ENCODE measurements at regions not wholly inside any gene's neighbourhood (a gene's known extent, or its start where the extent isn't known, plus 50 kb on each side); places are given as distances from the start of the nearest gene placed in this dataset.

GRCh38 chr6:166763606-166764472 lies 136.8 kb upstream of the RPS6KA2 start:
- Histone ChIP-seq H3K36me3 (ENCODE audit: control insufficient read depth, insufficient read depth, low read length) (no peaks in the 10 kb centered on the region), H3K4me1 (ENCODE audit: control insufficient read depth, insufficient read depth, low read length, poor library complexity, severe bottlenecking) (peaks cover 13% of the 10 kb centered on the region), H3K27ac (ENCODE audit: low read depth, low read length, severe bottlenecking) (no peak overlapping the region), H3K9me3 (ENCODE audit: control insufficient read depth, low read length) (no peaks in the 10 kb centered on the region), H3K4me3 (ENCODE audit: extremely low read depth, insufficient read depth, low read length, poor library complexity, severe bottlenecking) (no peak overlapping the region)
- WGBS, 2 experiments (ENCODE audit: insufficient coverage in 2 of 2) = 90 to 92% methylated on average over 30 to 37 of the region's 37 CpGs

GRCh38 chr6:166761801-166762200 lies 134.8 kb upstream of the RPS6KA2 start:
- Histone ChIP-seq H3K27ac (ENCODE audit: low read depth, low read length, severe bottlenecking) (no peak overlapping the region), H3K4me1 (ENCODE audit: control insufficient read depth, insufficient read depth, low read length, poor library complexity, severe bottlenecking) (peaks cover 22% of the 10 kb centered on the region), H3K36me3 (ENCODE audit: control insufficient read depth, insufficient read depth, low read length) (no peaks in the 10 kb centered on the region), H3K9me3 (ENCODE audit: control insufficient read depth, low read length) (no peaks in the 10 kb centered on the region), H3K4me3 (ENCODE audit: extremely low read depth, insufficient read depth, low read length, poor library complexity, severe bottlenecking) (no peak overlapping the region)
- 89 to 91% methylated on average over 7 of the region's 9 CpGs for WGBS, 2 experiments (ENCODE audit: insufficient coverage in 2 of 2)

GRCh38 chr6:166760288-166760687 lies 133.2 kb upstream of the RPS6KA2 start:
- Histone ChIP-seq H3K27ac (ENCODE audit: low read depth, low read length, severe bottlenecking) (no peak overlapping the region), H3K9me3 (ENCODE audit: control insufficient read depth, low read length) (no peaks in the 10 kb centered on the region), H3K4me3 (ENCODE audit: extremely low read depth, insufficient read depth, low read length, poor library complexity, severe bottlenecking) (no peak overlapping the region), H3K36me3 (ENCODE audit: control insufficient read depth, insufficient read depth, low read length) (no peaks in the 10 kb centered on the region), H3K4me1 (ENCODE audit: control insufficient read depth, insufficient read depth, low read length, poor library complexity, severe bottlenecking) (peaks cover 19% of the 10 kb centered on the region)
- 82 to 83% methylated on average over 9 of the region's 11 CpGs for WGBS, 2 experiments (ENCODE audit: insufficient coverage in 2 of 2)

GRCh38 chr6:166758136-166758704 lies 131.2 kb upstream of the RPS6KA2 start:
- 86 to 90% methylated on average over 10 to 11 of the region's 15 CpGs for WGBS, 2 experiments (ENCODE audit: insufficient coverage in 2 of 2)
- H3K4me3 ChIP-seq (ENCODE audit: extremely low read depth, insufficient read depth, low read length, poor library complexity, severe bottlenecking) = no peak overlapping the region

GRCh38 chr6:166757232-166758135 lies 130.4 kb upstream of the RPS6KA2 start:
- Histone ChIP-seq H3K4me1 (ENCODE audit: control insufficient read depth, insufficient read depth, low read length, poor library complexity, severe bottlenecking) (peaks cover 19% of the 10 kb centered on the region), H3K36me3 (ENCODE audit: control insufficient read depth, insufficient read depth, low read length) (no peaks in the 10 kb centered on the region), H3K4me3 (ENCODE audit: extremely low read depth, insufficient read depth, low read length, poor library complexity, severe bottlenecking) (no peak overlapping the region), H3K27ac (ENCODE audit: low read depth, low read length, severe bottlenecking) (no peak overlapping the region), H3K9me3 (ENCODE audit: control insufficient read depth, low read length) (no peaks in the 10 kb centered on the region)
- WGBS, 2 experiments (ENCODE audit: insufficient coverage in 2 of 2) = 27 to 37% methylated on average over 19 to 22 of the region's 24 CpGs

More at GRCh38 chr6:166758136-166758704, 131.2 kb upstream of the RPS6KA2 start:
- no peaks in the 10 kb centered on the region for H3K36me3 ChIP-seq (ENCODE audit: control insufficient read depth, insufficient read depth, low read length)
- no peak overlapping the region for H3K27ac ChIP-seq (ENCODE audit: low read depth, low read length, severe bottlenecking)
- no peaks in the 10 kb centered on the region for H3K9me3 ChIP-seq (ENCODE audit: control insufficient read depth, low read length)
- H3K4me1 ChIP-seq (ENCODE audit: control insufficient read depth, insufficient read depth, low read length, poor library complexity, severe bottlenecking) = peaks cover 19% of the 10 kb centered on the region

GRCh38 chr6:166754218-166755030 lies 127.4 kb upstream of the RPS6KA2 start:
- WGBS, 2 experiments (ENCODE audit: insufficient coverage in 2 of 2) = 81 to 88% methylated on average over 8 to 12 of the region's 13 CpGs
- H3K4me3 ChIP-seq (ENCODE audit: extremely low read depth, insufficient read depth, low read length, poor library complexity, severe bottlenecking) = no peak overlapping the region
- H3K27ac ChIP-seq (ENCODE audit: low read depth, low read length, severe bottlenecking) = no peak overlapping the region
- peaks cover 24% of the 10 kb centered on the region for H3K4me1 ChIP-seq (ENCODE audit: control insufficient read depth, insufficient read depth, low read length, poor library complexity, severe bottlenecking)
- H3K9me3 ChIP-seq (ENCODE audit: control insufficient read depth, low read length) = no peaks in the 10 kb centered on the region
- H3K36me3 ChIP-seq (ENCODE audit: control insufficient read depth, insufficient read depth, low read length) = no peaks in the 10 kb centered on the region

GRCh38 chr6:166752928-166753721 lies 126.1 kb upstream of the RPS6KA2 start:
- Histone ChIP-seq H3K4me3 (ENCODE audit: extremely low read depth, insufficient read depth, low read length, poor library complexity, severe bottlenecking) (no peak overlapping the region), H3K36me3 (ENCODE audit: control insufficient read depth, insufficient read depth, low read length) (no peaks in the 10 kb centered on the region), H3K4me1 (ENCODE audit: control insufficient read depth, insufficient read depth, low read length, poor library complexity, severe bottlenecking) (peaks cover 19% of the 10 kb centered on the region), H3K9me3 (ENCODE audit: control insufficient read depth, low read length) (no peaks in the 10 kb centered on the region), H3K27ac (ENCODE audit: low read depth, low read length, severe bottlenecking) (no peak overlapping the region)
- 100% methylated on average over 5 of the region's 6 CpGs; no CpG with 5 or more reads in 1 of the 2 experiments for WGBS, 2 experiments (ENCODE audit: insufficient coverage in 2 of 2)

GRCh38 chr6:166752097-166752496 lies 125.0 kb upstream of the RPS6KA2 start:
- Histone ChIP-seq H3K36me3 (ENCODE audit: control insufficient read depth, insufficient read depth, low read length) (no peaks in the 10 kb centered on the region), H3K4me1 (ENCODE audit: control insufficient read depth, insufficient read depth, low read length, poor library complexity, severe bottlenecking) (peaks cover 13% of the 10 kb centered on the region), H3K27ac (ENCODE audit: low read depth, low read length, severe bottlenecking) (no peak overlapping the region), H3K4me3 (ENCODE audit: extremely low read depth, insufficient read depth, low read length, poor library complexity, severe bottlenecking) (no peak overlapping the region), H3K9me3 (ENCODE audit: control insufficient read depth, low read length) (no peaks in the 10 kb centered on the region)
- WGBS, 2 experiments (ENCODE audit: insufficient coverage in 2 of 2) = 100% methylated on average over 1 of the region's 9 CpGs; no CpG with 5 or more reads in 1 of the 2 experiments

GRCh38 chr6:166751051-166751595 lies 124.1 kb upstream of the RPS6KA2 start:
- 56 to 58% methylated on average over 19 of the region's 19 CpGs for WGBS, 2 experiments (ENCODE audit: insufficient coverage in 2 of 2)
- peaks cover 13% of the 10 kb centered on the region for H3K4me1 ChIP-seq (ENCODE audit: control insufficient read depth, insufficient read depth, low read length, poor library complexity, severe bottlenecking)
- H3K36me3 ChIP-seq (ENCODE audit: control insufficient read depth, insufficient read depth, low read length) = no peaks in the 10 kb centered on the region
- peak overlapping the region; percentile 30 for H3K27ac ChIP-seq (ENCODE audit: low read depth, low read length, severe bottlenecking)
- no peak overlapping the region for H3K4me3 ChIP-seq (ENCODE audit: extremely low read depth, insufficient read depth, low read length, poor library complexity, severe bottlenecking)
- no peaks in the 10 kb centered on the region for H3K9me3 ChIP-seq (ENCODE audit: control insufficient read depth, low read length)
